AG04450 (cell line): ENCODE measurements at regions not wholly inside any gene's neighbourhood (a gene's known extent, or its start where the extent isn't known, plus 50 kb on each side); places are given as distances from the start of the nearest gene placed in this dataset.

ENCODE experiments used
- CTCF ChIA-PET: fragments of 300-600, 350-600 bp; formaldehyde crosslinking; extraction: SDS; loops from one replicate; lab custom pipeline; 2022; ENCODE audit warnings: antibody characterized with exemption, inconsistent platforms; lab: Charles Lee
- POLR2A ChIA-PET: fragments of 350-600 bp; formaldehyde crosslinking; extraction: SDS; loops from one replicate; lab custom pipeline; 2021; ENCODE audit warnings: antibody characterized with exemption, inconsistent platforms; lab: Yijun Ruan, JAX
- DNase-seq: peaks from one replicate; pipeline ENCODE4 v3.0.0-alpha.2; 2011; ENCODE audit warnings: low read depth, low spot score
- H3K27ac ChIP-seq: one replicate; pipeline ENCODE4 v1.5.1; 2012; ENCODE audit warnings: low read depth, low read length, control low read depth
- H3K27me3 ChIP-seq: one replicate; pipeline ENCODE4 v1.6.0; 2012; ENCODE audit warnings: low read length; ENCODE audit not compliant: control insufficient read depth, insufficient read depth
- H3K4me3 ChIP-seq: 2 replicates; pipeline ENCODE4 v1.5.1; 2011; ENCODE audit warnings: mild to moderate bottlenecking, low read depth, low read length, control low read depth
- H3K9me3 ChIP-seq: 2 replicates; pipeline ENCODE4 v1.5.1; 2012; ENCODE audit warnings: low read length; ENCODE audit not compliant: control insufficient read depth, insufficient read depth
- CTCF ChIP-seq: IDR thresholded peaks from 2 replicates; pipeline ENCODE4 v1.5.1; 2011; ENCODE audit warnings: low read depth, low read length, control low read depth, inconsistent platforms

DNA sequence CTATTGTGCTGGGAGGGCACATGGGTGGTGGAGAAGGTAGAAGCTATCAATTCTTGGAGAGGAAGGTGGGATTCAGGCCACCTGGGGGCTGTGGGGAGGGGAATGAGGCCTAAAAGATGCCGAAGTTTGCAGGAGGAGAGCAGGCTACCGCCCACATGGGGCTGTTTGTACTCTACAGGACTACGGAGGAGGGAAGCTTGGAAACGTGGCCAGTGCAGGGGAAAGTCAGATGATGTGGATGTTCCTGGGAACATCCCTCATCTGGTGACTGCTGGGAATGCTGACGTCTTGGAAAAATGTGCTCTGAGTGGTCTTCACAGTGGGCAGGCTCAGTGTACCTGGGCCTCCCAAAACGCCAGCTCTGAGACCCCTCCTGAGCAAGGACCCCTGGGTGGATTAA lies 78.5 kb downstream of the TNFAIP2 start:
- Histone ChIP-seq H3K4me3 (no peak overlapping the region), H3K27ac (no peak overlapping the region), H3K9me3 (peaks cover 27% of the 10 kb centered on the region), H3K27me3 (peaks cover 24% of the 10 kb centered on the region)
- CTCF ChIA-PET: no interaction called here
- no peak for DNase-seq
- TF ChIP-seq CTCF: no peak
- POLR2A ChIA-PET: no interaction called here

- DNase-seq: no peak
- Histone ChIP-seq H3K9me3 (peaks cover 27% of the 10 kb centered on the region), H3K27ac (no peak overlapping the region), H3K27me3 (peaks cover 25% of the 10 kb centered on the region), H3K4me3 (no peak overlapping the region)
- ChIA-PET POLR2A (no interaction called here), CTCF (no interaction called here)
- no peak for TF ChIP-seq CTCF
These were observed 81.7 kb downstream of the TNFAIP2 start for GRCh38 chr14:103204852-103205540.

- no peak for TF ChIP-seq CTCF
- peaks cover 27% of the 10 kb centered on the region for H3K9me3 ChIP-seq
- H3K4me3 ChIP-seq: no peak overlapping the region
- ChIA-PET POLR2A (no interaction called here), CTCF (no interaction called here)
- peaks cover 25% of the 10 kb centered on the region for H3K27me3 ChIP-seq
- no peak for DNase-seq
- H3K27ac ChIP-seq: no peak overlapping the region
These were observed 82.3 kb downstream of the TNFAIP2 start for GRCh38 chr14:103205541-103205906.

GRCh38 chr14:103206023-103206481 lies 82.8 kb downstream of the TNFAIP2 start:
- no peak for TF ChIP-seq CTCF
- peaks cover 23% of the 10 kb centered on the region for H3K27me3 ChIP-seq
- CTCF ChIA-PET: no interaction called here
- DNase-seq: no peak
- POLR2A ChIA-PET: no interaction called here
- no peak overlapping the region for H3K27ac ChIP-seq
- H3K4me3 ChIP-seq: no peak overlapping the region
- H3K9me3 ChIP-seq: peaks cover 27% of the 10 kb centered on the region

DNA sequence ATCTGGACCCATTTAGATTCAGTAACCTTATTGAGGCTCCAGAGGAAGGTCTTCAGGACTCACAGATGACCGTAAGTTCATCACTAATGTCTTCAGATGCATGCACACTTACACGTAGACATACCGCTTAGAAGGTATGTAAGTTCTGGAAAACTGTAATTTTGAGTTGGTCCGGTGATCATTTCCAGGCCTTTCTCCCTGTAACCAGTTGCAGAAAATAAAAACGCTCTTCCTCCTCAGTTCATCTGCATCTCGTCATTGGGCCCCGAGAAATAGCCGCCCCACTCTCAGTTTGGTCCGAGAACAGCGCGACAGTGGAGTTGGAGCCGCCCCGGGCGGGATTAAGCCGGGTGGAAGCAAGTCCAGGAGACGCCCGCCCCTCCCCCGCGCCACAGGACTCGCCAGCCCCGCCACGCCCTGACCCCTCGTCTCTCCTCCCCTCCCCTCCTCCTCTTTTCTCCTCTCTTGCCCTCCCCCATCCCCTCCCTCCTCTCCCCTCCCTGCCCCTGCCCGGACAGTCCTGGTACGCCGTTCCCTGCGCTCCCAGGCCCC lies 83.7 kb downstream of the TNFAIP2 start:
- ChIA-PET POLR2A (no interaction called here), CTCF (no interaction called here)
- H3K27me3 ChIP-seq: peaks cover 17% of the 10 kb centered on the region
- no peak for DNase-seq
- TF ChIP-seq CTCF: no peak
- H3K4me3 ChIP-seq: peak overlapping the region; percentile 44
- peaks cover 27% of the 10 kb centered on the region for H3K9me3 ChIP-seq
- peak overlapping the region; percentile 21 for H3K27ac ChIP-seq
